ENCODE measurements at regions not wholly inside any gene's neighbourhood (a gene's known extent, or its start where the extent isn't known, plus 50 kb on each side); places are given as distances from the start of the nearest gene placed in this dataset.

GRCh38 chr12:68479896-68480291 is 130.8 kb upstream of the RAP1B start:
- TF ChIP-seq CTCF (IDR thresholded peaks at IDR 0.05) (no peak), POLR2A (IDR thresholded peaks at IDR 0.05) (no peak)

Measured in body of pancreas (tissue), 4 donors.